OCI-LY1 (cell line): ENCODE measurements at regions not wholly inside any gene's neighbourhood (a gene's known extent, or its start where the extent isn't known, plus 50 kb on each side); places are given as distances from the start of the nearest gene placed in this dataset.

Experiments used
- EZH2 ChIP-seq: fragments of 200-600 bp; sonication (generic), shearing (Covaris generic); IDR thresholded peaks from 2 replicates; pipeline ENCODE4 v1.8.0; 2017; ENCODE audit warnings: borderline replicate concordance, mixed run types, mild to moderate bottlenecking, antibody characterized with exemption, low read length, moderate library complexity, mixed read lengths
- TF ChIP-seq, protein P1 (sequence below): fragments of 200-600 bp; sonication (generic), shearing (Covaris generic); IDR thresholded peaks from 2 replicates; pipeline ENCODE4 v1.5.1; 2017; ENCODE audit warnings: mild to moderate bottlenecking, antibody characterized with exemption, low read length, moderate library complexity, mixed read lengths

- TF ChIP-seq, protein P1, sequence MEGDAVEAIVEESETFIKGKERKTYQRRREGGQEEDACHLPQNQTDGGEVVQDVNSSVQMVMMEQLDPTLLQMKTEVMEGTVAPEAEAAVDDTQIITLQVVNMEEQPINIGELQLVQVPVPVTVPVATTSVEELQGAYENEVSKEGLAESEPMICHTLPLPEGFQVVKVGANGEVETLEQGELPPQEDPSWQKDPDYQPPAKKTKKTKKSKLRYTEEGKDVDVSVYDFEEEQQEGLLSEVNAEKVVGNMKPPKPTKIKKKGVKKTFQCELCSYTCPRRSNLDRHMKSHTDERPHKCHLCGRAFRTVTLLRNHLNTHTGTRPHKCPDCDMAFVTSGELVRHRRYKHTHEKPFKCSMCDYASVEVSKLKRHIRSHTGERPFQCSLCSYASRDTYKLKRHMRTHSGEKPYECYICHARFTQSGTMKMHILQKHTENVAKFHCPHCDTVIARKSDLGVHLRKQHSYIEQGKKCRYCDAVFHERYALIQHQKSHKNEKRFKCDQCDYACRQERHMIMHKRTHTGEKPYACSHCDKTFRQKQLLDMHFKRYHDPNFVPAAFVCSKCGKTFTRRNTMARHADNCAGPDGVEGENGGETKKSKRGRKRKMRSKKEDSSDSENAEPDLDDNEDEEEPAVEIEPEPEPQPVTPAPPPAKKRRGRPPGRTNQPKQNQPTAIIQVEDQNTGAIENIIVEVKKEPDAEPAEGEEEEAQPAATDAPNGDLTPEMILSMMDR = no peak
- no peak for TF ChIP-seq EZH2
Measured at GRCh38 chr11:27934830-27935145, 173.2 kb downstream of the KIF18A start.
